GM12864 (cell line): ENCODE measurements at regions not wholly inside any gene's neighbourhood (a gene's known extent, or its start where the extent isn't known, plus 50 kb on each side); places are given as distances from the start of the nearest gene placed in this dataset.

Experiments
- DNase-seq: peaks from one replicate; pipeline ENCODE4 v3.0.0-alpha.2; 2011; ENCODE audit warnings: low read depth
- H3K4me3 ChIP-seq: 2 replicates; pipeline ENCODE4 v1.5.1; 2011; ENCODE audit warnings: mild to moderate bottlenecking, low read depth, low read length, control low read depth
- CTCF ChIP-seq: IDR thresholded peaks from 2 replicates; pipeline ENCODE4 v1.5.1; 2011; ENCODE audit warnings: low read depth, mild to moderate bottlenecking, moderate library complexity, low read length, control low read depth, inconsistent platforms; ENCODE audit errors: missing control alignments

GRCh38 chr6:22506496-22506895, 62.9 kb upstream of the HDGFL1 start:
- no peak overlapping the region for H3K4me3 ChIP-seq
- DNase-seq = no peak
- TF ChIP-seq CTCF = no peak

DNA sequence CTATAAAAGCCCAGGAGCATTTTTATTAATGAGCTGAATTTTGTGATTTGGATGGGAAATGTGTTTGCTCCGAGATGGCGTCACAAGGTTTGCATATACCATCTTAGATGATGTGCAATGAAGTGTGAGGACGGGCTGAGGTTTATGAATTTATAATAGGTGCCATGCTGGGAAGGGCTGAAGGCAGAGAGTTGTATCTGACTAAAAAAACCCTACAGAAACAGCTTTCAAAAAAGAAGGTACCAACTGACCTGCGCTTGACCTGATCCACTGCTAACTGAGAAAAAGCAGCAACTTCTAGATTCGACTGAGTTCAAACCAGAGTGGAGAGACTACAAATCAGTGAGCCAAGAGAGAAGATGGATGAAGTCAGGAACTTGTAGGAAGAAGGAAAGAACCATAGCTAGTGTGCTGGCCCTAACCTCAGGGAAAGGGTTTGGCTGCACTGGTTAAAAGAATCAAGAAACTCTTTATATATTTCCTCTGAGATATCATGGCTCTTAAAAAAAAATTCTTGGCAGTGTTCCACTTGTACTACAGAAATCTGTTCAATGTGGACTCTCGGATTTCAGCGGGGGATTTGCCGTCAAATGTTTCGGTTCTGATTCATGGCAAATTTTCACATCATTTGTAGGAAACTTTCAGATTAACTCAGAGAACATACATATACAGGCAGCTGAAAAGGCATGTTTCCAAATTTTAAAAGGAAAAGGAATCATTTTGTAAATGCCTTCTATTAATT, 56.5 kb upstream of the HDGFL1 start:
- no peak for TF ChIP-seq CTCF
- DNase-seq = no peak
- H3K4me3 ChIP-seq = no peak overlapping the region

DNA sequence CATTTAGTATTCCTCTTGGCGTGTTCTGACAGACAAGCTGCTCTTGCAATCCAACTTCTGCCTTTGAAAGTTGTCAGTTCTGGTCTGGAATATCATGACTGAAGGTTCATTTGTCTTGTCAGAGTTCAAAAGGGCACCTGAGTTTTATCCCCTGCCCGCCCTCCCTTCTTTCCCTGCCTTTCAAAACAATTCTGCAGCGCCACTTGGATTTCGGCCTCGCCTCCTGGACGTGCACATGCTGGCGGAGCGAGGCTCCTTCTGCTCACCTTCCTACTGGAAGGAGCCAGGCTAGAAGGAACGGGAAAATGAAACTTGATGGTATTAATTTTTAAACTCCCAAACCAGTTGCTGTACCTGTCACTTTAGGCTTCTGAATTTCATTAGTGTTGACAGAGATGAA, 55.7 kb upstream of the HDGFL1 start:
- no peak overlapping the region for H3K4me3 ChIP-seq
- DNase-seq = no peak
- no peak for TF ChIP-seq CTCF

- no peak for TF ChIP-seq CTCF
- DNase-seq = no peak
- no peak overlapping the region for H3K4me3 ChIP-seq
Measured at GRCh38 chr6:22519237-22519636, 50.1 kb upstream of the HDGFL1 start.
